HG02885 (cell line): ENCODE measurements at regions not wholly inside any gene's neighbourhood (a gene's known extent, or its start where the extent isn't known, plus 50 kb on each side); places are given as distances from the start of the nearest gene placed in this dataset.

ENCODE experiments used
- ATAC-seq: cut with Tn5 transposase; IDR thresholded peaks from one replicate; pipeline ENCODE4 v1.9.1; 2021; ENCODE audit warnings: mild to moderate bottlenecking; ENCODE audit not compliant: unreplicated experiment, poor library complexity

- no peak for ATAC-seq
Observed at GRCh38 chr3:127484601-127485388, 105.7 kb downstream of the TPRA1 start.

GRCh38 chr3:127483902-127484591 is 106.5 kb downstream of the TPRA1 start:
- ATAC-seq = no peak

- ATAC-seq = no peak
Observed at GRCh38 chr3:127483005-127483641, 107.4 kb downstream of the TPRA1 start.

- ATAC-seq = no peak
Observed at GRCh38 chr3:127482216-127483004, 108.1 kb downstream of the TPRA1 start.

GRCh38 chr3:127480196-127480954 is 110.2 kb downstream of the TPRA1 start:
- no peak for ATAC-seq

GRCh38 chr3:127479449-127479848 is 111.1 kb downstream of the TPRA1 start:
- no peak for ATAC-seq

GRCh38 chr3:127478922-127479321 is 111.6 kb downstream of the TPRA1 start:
- ATAC-seq = no peak

GRCh38 chr3:127477396-127477795 is 113.1 kb downstream of the TPRA1 start:
- ATAC-seq = no peak

GRCh38 chr3:127476936-127477335 is 113.6 kb downstream of the TPRA1 start:
- no peak for ATAC-seq

GRCh38 chr3:127475975-127476705 is 114.4 kb downstream of the TPRA1 start:
- no peak for ATAC-seq

- ATAC-seq = no peak
Observed at GRCh38 chr3:127475391-127475790, 115.1 kb downstream of the TPRA1 start.

- no peak for ATAC-seq
Observed at GRCh38 chr3:127473244-127474024, 117.1 kb downstream of the TPRA1 start.

- ATAC-seq = no peak
Observed at GRCh38 chr3:127472506-127472905, 118.0 kb downstream of the TPRA1 start.

GRCh38 chr3:127471142-127471541 is 119.4 kb downstream of the TPRA1 start:
- no peak for ATAC-seq

- ATAC-seq = no peak
Observed at GRCh38 chr3:127469760-127470159, 120.8 kb downstream of the TPRA1 start.

GRCh38 chr3:127467391-127467790 is 123.1 kb downstream of the TPRA1 start:
- no peak for ATAC-seq

GRCh38 chr3:127464642-127465041 is 125.9 kb downstream of the TPRA1 start:
- ATAC-seq = no peak

- ATAC-seq = no peak
Observed at GRCh38 chr3:127462111-127462655, 128.3 kb downstream of the TPRA1 start.
